NCI-H2227 treated with DMSO at 0.1 percent for 48 hours (cell line): ENCODE measurements at regions not wholly inside any gene's neighbourhood (a gene's known extent, or its start where the extent isn't known, plus 50 kb on each side); places are given as distances from the start of the nearest gene placed in this dataset.
"Not testable (repeated sequence)": the region's sequence is repeated elsewhere in the genome, so short reads cannot be mapped to it uniquely, and the experiment has no call there.

Experiments used
- DNase-seq: peaks from one replicate; lab custom pipeline; 2025; lab: John Stamatoyannopoulos, UW

DNA sequence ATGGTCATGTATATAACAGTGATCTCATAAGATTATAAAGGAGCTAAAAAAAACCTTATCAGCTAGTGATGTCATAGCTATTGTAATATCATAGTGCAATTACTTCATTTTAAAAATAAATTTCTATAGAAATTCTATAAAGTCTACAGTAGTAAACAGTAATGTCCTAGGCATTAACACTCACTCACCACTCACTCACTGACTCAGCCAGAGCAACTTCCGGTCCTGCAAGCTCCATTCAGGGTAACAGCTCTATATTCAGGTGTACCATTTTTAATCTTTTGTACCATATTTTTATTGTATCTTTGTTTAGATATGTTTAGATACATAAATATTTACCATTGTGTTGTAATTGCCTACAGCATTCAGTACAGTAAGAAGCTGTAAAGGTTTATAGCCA, 524.4 kb upstream of the CDH5 start:
- no peak for DNase-seq

- DNase-seq = no peak
These were observed 528.5 kb upstream of the CDH5 start for GRCh38 chr16:65838001-65838400.

DNA sequence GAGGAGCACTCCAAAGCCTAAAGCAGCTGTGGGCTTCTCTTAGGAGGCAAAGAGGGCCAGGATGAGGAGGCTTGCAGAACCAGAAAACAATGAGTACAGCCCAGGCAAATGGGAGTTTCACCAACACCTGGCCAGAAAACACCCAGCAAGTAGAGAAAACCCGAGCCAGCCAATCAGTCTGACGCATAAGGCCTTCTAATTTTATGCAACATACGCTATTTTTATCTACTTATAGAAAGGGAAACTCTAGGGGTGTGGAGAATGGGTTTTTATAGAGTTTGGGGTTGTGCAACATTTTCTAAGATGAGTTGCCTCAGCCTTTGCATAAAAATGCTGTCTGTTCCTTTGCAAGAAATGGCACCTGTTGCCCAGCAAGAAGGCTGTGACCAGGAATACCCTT, 529.0 kb upstream of the CDH5 start:
- no peak for DNase-seq

DNA sequence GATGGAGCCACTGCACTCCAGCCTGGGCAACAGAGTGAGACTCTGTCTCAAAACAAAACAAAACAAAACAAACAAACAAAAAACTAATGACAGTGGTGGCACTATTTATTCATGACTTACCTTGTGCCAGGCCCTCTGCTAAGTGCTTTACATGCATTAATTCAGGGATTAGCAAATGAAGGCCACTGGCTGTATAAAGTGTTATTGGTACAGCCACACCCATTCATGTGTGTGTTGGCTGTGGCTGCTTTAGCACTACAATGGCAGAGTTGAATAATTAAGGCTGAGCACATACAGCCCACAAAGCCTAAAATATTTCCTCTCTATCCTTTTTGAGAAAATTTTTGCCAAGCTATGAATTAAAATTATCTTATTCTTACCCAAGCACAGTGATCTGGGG, 531.8 kb upstream of the CDH5 start:
- no peak for DNase-seq

GRCh38 chr16:65833171-65833871, 533.2 kb upstream of the CDH5 start:
- DNase-seq = no peak

GRCh38 chr16:65832679-65833078, 533.8 kb upstream of the CDH5 start:
- DNase-seq = no peak

DNA sequence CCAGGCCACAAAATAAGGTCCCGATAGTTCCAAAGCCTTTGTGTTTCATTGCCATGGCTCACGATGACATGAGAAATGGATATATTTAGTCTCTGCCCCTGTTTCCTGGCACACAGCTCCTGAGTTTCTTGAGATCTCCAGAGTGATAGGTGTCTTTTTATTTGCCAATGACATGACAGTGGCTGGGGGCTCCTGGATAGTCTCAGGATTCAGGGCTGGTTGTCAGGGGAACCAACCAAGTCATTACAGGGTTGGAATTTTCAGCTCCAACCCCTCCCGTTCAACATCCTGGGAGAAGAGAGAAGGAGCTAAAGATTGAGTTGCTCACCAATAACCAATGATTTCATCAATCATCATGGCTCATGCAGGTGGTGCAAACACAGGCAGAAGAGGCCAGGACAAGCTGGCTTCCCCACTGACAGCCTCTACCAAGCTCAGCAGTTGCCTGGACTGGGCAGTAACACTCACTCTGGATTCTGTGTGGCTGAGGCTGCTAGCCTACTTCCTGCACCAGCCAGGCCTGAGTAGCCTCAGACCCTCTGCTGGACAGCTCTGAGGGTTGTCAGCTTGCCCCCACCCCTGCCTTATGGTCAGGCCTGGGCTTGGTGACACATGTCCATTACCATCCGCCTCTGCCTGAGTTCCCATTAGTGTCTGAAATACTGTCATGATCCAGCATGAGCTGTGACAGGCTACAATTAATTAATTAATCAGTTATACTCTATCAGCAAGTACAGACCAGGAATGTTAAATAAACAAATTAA, 534.4 kb upstream of the CDH5 start:
- DNase-seq = no peak

DNA sequence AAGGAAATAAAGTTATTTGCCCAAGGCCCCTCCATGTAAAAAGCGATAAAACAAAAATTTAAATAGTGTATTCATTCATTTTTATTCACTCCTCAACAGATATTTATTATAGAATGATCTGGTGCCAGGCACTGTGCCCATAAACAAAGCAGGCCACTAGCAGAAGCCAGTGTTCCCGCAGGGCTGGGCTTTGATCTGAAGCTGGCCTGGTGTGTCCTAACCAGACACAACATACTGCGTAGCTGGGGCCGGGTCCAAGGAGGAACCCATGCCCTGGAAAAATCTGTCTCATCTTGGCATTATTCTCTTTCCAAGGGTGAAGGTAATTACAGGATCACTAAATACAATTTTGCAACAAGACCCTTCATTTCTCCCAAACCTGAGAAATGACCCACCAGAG, 537.4 kb upstream of the CDH5 start:
- DNase-seq = no peak

GRCh38 chr16:65828296-65828695, 538.2 kb upstream of the CDH5 start:
- DNase-seq = no peak

DNA sequence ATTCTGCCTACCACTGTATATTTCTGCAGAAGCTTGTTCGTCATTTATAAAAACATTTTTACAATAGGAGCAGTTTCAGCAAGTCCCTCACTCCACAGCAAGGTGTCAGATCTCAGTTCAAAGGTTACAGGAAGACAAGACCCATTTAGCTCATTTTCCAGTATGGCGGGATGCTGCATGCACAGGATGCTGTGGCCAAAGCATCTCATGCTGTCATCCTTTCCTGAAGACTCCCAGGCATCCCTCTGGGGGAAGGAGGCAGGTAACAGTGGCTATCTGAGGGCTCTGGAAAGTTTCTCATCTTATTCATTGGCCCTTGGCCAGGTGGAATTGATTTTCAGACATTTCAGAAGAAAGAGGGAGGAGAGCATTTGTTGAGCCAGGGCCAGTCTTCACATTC, 539.3 kb upstream of the CDH5 start:
- no peak for DNase-seq

DNA sequence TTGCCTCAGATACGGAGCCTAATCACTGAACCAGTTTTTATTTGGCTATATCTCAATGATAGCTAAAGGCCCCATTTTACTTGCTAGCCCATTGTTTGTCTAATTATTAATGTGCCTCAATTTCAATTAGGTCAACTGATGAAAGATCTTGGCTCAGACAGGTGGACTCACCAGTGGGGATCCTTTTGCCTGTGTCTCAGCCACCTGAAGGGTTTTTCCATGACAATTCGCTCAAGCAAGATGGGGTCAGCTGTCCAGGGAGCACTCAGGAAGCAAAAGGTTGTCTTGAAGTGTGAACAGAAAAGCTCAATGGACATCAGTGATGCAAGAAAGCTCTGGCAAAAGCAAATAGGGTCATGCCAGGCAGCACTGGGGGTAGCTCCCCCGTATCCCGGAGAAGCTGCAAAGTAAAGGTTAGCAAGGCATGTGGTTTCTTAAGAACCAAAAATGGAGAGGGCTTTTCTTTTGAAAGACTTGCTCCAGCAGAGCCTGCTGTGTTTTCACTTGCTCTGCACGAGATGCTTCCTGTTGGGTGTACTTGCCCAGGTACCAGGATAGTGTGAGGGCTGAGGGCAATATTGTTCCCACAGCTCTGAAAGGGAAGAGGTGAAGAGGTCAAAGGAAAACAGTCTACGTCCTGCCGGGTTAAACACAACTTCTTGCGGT, 541.2 kb upstream of the CDH5 start:
- DNase-seq = no peak

DNA sequence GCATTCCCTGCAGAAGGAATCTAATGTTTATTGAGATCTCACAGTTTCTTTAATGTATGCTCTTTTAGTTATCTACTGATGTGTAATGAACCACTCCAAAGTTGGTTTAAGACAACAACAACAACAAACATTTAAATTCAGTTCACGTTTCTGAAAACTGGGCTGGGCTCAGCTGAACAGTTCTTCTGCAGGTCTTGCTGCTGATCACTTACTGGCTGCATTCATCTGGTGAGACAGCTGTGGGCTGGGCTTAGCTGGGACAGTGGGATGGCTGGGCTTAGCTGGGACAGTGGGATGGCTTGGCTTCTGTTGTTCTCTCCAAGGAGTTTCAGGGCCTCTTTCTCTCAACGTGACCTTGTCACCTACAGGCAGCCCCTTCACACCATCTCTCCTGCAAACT, 544.3 kb upstream of the CDH5 start:
- no peak for DNase-seq

DNA sequence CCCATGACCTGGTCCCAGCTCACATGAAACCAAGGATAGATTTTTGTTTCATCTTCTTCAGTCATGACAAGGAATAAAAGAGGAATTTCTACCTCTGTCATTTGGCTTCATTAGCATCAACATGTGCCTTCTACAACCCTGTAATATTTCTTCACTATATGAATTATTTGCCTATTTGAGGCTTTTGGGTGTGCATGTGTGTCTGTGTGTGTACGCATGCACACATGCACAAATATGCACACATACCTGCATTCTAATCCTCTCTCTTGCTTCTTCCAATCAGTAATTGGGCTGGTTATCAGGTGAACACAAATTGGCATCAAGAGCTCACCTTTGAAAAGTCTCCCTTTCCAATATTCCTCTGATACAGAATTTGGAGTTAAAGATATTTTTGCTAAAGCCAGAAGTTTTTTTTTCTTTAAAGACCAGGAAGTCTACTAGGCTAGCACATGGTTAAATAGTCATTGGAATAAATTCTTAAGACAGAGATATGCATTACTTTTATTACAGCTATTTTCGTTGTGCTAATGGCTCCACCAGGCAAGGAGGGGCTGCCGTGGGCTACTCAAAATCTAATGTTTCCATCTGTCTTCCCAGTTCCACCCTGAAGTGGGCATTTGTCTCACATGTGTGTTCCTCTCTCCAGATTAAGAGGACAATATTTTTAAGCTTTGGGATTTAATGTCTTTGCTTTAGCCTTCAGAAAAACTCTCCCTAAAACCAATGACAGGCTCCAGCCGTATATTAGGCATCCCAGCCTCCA, 547.2 kb upstream of the CDH5 start:
- no peak for DNase-seq

DNA sequence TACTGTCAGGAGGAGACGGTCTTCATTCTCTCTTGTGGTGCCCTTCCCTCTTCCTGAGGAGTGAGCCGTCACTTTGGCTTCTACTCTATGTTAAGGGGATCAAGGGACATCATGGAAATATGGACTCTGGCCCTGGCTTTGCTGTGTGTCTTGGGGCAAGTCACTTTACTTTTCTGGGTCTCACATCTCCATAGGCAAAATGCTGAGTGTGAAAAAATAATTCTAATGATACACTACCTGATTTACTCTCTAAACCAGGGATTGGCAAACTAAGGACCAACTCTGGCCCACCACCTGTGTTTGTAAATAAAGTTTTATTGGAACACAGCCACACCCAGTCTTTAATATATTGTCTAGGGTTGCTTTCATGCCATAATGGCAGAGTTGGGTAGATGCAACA, 548.7 kb upstream of the CDH5 start:
- DNase-seq = no peak

DNA sequence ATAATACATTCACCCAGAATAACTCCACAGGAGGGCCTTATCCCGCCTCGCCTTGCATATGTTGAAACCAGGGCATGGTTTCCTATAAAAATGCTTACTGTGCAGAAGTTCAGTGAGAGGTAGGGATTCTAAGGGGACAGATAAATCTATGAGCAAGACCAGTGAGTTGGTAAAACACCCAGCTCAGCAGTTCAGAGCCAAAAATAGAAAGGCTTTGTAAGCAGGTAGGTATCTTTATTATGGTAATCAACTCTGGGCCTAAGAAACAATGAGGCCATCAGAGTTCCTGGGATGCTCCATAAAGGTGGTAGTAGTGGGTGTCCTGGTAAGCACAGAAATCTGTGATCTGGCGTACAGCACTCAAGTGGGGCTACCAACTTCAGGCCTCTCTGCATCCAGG, 549.4 kb upstream of the CDH5 start:
- DNase-seq = no peak

DNA sequence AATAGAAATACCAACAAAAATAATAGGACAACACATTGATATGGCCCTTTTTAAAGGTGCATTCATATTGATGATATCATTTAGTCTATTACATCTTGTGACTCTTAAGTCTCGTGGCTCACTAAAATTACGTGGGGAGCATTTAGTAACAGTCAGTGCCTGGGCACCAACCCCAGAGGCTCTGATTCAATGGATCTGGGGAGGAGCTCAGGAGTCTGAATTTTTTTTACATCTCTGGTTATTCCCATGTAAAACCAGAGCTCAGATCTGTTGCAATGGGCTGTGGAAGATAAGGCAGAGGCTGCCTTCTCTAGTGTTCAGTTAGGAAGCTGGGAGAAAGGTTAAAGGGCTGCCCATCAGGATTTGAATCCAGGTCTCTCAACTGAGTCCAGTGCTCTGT, 549.9 kb upstream of the CDH5 start:
- DNase-seq = no peak

GRCh38 chr16:65815707-65816106, 550.8 kb upstream of the CDH5 start:
- no peak for DNase-seq

DNA sequence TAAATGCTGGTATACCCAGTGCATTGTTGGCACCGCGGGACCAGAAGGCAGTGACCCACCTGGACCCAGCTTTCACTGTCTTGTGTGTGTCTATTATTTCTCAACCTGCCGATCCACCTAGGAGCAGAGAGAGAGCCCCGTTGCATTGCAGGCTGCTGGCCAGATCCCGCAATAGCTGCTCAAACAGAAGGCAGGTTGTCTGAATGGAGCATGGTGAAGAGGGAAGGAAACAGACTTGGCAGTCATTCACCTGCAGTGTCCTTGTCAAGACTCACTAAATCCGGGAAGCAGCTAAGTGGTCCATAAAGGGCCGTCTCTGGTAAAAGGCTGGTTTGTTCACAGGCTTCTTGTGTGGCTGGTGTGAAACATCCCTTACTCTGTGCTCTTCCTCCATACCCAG, 552.6 kb upstream of the CDH5 start:
- not testable (repeated sequence) for DNase-seq

GRCh38 chr16:65809627-65810026, 556.9 kb upstream of the CDH5 start:
- no peak for DNase-seq

DNA sequence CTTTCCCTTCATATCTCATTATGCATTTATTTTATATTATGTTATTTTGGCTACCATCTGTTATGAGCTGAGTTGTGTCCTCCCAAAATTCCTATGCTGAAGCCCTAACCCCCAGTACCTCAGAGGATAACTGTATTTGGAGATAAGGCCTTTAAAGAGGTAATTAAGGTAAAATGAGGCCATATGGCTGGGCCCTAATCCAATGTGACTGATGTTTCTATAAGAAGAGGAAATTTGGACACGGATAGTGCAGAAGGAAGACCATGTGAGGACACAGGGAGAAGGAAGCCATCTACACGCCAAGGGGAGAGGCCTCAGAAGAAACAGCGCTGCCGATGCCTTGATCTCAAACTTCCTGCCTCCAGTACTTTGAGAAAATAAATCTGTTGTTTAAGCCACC, 557.7 kb upstream of the CDH5 start:
- no peak for DNase-seq

DNA sequence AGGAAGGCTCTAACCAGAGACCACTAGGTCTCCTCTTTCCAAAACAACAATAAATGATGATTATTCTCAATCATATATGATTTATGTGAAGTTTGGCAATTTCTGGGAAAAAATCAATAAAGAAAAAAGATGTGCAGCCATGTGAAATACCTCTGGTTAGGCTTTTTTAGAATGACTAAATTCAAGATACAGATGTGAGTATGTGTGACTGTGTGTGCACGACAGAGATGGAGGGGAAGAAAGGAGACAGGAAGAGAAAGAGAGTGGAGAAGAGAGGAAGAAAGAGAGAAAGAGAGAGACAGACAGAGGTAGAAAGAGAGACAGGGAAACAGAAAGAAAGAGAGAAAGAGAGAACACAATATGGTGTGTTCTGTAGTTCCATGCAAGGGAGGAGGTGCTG, 558.6 kb upstream of the CDH5 start:
- DNase-seq = no peak

DNA sequence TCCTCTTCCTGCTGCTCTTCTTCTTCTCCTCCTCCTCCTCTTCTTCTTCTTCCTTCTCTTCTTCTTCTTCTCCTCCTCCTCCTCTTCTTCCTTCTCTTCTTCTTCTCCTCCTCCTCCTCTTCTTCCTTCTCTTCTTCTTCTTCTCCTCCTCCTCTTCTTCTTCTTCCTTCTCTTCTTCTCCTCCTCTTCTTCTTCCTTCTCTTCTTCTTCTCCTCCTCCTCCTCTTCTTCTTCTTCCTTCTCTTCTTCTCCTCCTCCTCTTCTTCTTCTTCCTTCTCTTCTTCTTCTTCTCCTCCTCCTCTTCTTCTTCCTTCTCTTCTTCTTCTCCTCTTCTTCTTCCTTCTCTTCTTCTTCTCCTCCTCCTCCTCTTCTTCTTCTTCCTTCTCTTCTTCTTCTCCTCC, 560.8 kb upstream of the CDH5 start:
- not testable (repeated sequence) for DNase-seq

DNA sequence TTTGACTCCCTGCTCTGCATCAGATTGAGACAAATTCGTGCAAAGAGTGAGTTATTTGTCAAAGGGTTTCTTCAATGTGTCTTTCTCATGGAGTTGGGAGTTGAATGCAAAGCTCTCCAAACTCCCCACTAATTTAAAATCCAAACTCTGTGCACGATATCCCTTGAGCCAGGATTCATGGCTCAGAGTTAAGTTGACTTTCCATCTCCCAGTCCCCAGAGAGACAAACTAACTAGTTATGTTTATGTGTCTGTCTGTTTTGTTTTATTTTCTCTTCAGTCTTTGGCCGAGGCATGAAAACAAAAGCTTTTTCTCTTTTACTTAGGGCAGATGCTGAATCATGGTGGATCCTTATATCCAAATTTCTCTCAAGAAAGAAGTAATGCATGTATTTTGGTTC, 570.0 kb upstream of the CDH5 start:
- no peak for DNase-seq
